NCI-H748 treated with DMSO at 0.1 percent for 48 hours (cell line): ENCODE measurements at regions not wholly inside any gene's neighbourhood (a gene's known extent, or its start where the extent isn't known, plus 50 kb on each side); places are given as distances from the start of the nearest gene placed in this dataset.

Source experiments
- DNase-seq: peaks from one replicate; lab custom pipeline; 2025; lab: John Stamatoyannopoulos, UW

DNA sequence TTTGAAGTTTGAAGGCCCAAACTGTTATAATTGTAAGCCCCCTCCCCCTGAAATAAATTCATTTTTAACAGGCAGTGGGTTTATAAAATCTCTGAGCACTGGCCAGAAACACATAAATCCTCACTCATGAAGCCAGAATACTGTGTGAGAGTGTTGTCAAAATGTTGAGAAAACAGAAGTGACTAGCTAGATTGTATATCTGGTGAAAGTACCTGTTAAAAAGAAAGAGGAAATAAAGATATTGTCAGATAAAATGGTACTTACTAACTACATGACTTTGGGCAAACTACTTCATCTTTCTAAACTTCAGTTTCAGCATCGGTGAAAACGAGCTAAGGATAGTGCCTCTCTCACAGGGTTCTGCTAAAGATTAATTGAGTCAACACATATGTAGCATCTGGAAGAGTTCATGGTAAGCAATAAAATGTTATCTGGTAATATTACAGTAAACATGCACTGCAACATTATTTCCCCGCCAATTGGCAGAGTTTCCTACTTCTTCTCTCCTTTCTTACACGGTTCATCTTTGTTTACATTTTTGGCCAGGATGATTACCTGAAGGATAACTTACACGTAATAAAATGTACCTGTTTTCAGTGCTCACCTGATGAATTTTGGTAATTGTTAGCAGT is 202.5 kb upstream of the CHRM2 start:
- DNase-seq: no peak

DNA sequence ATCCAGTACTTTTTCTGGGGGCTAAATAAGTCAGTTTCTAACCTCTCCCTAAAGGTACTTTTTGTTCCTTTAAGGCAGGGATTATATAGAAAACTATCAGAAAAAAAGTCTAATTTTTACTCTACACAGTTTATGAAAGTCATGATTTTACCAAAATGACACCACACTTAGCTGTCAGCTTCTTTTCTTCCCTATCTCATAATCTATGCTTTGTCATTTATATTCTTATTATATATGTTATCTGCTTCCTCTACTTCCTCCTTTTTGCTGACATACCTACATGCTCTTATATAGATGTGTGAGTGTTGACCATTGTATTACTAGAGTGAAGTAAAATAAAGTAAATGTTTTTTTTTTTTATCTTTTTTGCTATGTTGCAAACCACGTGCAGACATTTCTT is 203.9 kb upstream of the CHRM2 start:
- no peak for DNase-seq

DNA sequence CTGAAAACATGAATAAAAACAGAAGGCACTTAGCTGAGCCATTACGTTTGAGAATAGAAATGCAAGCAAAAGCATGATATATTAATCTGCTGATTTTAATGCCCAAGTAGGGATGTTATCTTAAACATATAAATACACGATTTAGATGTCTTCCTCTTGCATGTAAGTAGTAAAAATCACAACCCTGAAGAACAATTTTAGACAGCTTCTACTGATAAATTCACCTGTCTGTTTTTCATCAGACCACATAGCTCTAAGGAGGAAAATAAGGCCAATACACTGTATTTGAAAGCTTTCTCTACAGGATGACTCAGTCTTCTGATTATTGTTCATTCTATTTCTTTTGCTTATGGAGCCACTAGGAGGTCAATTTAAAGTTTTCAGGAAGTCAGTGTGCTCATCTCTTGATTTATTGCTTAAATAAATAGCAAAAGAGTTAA is 210.9 kb upstream of the CHRM2 start:
- DNase-seq: no peak

DNA sequence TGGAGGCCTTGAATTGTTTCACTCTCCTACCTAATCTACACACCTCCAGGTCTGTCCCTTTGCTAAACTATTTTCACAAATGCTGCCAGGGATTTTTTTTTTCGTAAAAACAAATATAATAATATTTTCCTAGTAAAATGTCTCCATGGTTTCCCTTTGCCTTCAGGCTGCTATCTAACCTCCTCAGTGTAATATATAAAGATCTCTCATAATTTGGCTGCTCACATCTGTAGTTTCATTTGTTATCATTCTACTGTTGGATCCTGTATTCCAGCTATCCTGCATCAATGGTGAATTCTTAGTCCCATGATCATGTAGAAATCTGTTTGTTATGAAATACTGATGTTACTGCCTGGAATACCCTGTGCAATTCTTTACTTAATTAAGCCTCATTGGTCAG is 211.9 kb upstream of the CHRM2 start:
- DNase-seq: no peak

DNA sequence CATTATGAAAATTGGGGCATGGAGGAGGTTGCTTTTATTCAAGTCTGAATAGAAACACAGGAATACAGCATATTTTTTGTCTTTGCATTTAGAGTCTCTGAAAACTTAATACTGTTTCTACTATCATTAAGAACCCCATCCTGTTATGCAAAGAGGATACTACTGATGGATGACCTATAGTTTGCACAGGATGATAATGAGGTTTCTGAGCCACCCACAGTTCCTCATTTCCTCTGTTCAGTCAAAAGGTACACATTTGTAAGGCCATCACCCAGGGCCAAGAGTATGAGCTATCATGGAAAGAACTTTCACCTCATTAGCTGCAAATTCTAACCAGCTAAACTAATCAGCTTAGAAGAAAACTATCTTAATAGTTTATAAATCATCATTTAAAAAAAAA is 213.0 kb upstream of the CHRM2 start:
- DNase-seq: no peak

DNA sequence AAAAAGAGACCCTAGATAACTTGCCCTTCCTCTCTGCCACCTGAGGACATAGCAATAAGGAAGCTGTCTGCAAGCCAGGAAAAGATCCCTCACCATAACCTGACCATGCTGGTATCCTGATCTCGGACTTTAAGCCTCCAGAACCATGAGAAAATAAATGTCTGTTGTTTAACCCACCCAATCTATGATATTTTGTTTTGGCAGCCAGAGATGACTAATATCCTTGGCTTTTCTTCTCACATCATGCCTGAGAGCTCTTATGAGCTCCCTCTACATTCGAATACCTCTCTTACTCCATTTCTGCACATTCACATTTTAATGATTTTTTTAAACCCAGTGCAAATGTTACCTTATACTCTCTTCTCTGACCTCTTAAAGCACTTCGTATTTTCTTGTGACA is 214.0 kb upstream of the CHRM2 start:
- no peak for DNase-seq

DNA sequence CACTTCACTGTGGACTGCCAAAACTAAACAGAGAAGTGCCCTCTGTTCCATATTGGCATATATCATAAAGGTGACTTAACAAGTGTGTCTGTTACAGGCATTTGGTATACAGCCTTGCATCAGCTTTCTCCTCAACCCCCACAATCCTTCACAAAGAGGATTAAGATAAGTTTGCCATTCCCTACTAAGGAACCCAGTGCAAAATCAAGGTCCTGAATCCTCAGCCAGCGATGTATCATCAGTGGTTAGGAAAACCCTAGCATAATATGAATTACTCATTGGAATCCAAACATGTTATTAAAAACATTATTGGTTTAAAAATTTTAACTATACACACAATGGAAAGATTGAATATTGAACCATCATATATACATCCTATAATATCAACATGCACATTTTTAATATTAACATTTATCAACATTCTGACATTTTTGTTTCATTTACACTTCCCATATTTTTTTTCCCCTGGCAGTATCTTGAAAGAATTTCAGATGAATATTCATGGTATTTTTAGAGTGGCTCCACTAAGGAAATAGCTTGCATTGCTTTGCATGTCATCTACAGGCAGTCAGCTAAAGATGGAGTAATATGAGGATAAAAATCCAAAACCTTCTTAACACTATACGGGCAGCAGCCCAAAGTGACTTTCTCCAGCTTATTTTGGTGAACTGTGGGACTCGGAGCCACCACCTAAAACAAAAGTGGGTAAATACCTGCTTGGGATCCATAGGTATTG is 215.6 kb upstream of the CHRM2 start:
- no peak for DNase-seq

DNA sequence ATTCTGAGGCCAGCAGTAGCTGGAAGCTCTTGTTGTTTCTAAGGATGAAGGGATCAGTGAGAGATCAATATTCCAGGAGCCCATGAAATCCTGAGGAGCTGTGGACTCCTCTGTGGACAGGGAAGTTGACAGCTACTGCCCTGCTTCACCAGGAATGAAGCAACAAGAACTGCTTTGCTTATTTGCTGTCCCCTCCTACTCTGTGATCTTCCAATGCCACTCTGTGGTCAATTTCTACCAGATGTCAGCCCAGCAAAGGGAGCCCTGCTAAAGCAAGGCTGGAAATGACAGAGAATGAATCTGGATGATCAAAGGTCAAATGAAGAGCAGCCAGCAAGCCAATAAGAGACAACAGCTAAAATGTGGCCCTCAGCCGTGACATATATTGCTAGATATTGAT is 227.5 kb upstream of the CHRM2 start:
- DNase-seq: no peak

DNA sequence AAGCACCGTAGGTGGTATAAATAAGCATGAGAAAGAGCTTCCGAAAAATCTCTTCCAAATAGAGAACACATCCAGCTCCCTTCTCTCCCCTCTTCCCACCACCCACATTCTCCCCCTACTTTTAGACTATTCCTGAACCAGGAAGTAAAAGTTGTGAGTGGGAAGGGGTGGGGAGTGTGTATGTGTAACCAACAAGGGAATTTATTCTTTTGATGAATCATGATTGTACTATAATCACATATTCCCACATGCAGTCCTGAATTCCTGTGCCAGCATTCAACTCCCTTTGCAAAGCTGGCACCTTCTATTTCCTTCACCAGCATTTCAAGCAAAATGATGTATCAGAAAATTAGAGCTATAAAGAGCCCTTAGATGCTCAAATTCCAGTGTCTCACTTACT is 230.6 kb upstream of the CHRM2 start:
- DNase-seq: no peak

DNA sequence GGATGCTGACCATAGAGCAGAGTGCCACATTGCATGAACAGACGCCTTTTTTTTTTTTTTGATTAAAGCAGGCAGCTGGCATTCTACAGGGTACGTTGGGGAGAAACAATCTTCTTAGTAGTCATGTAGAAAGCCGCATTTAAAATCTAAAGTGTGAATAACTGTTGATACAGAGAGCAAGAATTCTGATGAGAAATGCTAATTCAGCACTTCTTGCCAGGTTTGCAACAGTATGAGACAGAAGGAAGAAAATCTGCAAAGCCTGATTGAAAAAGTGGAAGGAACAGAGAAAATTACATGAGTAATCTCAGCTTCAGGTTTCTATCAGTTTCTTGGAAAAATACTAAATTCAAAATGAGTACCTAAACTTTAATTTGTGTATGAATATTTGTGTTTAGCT is 232.7 kb upstream of the CHRM2 start:
- no peak for DNase-seq

DNA sequence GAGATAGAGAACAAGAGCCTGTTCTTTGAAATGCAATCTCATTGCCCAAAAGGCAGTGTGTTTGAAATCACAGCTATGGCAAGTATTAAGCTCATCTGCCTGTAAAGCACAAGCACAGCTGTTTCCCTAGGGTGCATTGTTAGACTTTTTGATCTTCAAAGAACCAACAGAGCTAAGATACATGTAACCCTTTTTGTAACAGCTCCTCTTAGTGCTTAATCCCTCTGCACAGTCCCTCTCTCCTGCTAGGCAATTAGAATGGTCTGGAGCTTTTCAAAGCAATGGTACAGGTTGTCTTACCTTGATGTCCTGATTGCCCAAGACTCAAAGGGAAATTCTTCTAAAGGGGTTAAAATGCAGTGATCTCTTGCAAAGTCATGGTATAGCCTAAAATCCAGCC is 249.6 kb upstream of the CHRM2 start:
- DNase-seq: no peak

DNA sequence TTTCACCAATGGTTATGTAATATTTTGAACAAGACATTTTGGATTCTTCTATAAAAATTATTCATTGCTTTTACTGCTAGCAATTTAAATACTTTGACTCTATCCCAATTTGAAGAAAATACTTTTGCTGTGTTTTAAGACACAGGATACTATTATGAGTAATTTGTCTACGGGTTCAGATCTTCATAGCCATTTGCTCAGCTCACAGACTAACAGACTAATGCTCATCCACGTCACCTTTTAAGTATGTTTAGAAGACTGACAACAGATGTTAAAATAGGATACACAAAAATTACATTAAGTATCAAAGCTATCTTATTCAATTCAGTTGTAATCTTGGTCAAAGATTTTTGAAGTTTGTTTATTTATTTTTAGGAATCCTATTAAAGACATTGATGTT is 251.3 kb upstream of the CHRM2 start:
- DNase-seq: no peak

DNA sequence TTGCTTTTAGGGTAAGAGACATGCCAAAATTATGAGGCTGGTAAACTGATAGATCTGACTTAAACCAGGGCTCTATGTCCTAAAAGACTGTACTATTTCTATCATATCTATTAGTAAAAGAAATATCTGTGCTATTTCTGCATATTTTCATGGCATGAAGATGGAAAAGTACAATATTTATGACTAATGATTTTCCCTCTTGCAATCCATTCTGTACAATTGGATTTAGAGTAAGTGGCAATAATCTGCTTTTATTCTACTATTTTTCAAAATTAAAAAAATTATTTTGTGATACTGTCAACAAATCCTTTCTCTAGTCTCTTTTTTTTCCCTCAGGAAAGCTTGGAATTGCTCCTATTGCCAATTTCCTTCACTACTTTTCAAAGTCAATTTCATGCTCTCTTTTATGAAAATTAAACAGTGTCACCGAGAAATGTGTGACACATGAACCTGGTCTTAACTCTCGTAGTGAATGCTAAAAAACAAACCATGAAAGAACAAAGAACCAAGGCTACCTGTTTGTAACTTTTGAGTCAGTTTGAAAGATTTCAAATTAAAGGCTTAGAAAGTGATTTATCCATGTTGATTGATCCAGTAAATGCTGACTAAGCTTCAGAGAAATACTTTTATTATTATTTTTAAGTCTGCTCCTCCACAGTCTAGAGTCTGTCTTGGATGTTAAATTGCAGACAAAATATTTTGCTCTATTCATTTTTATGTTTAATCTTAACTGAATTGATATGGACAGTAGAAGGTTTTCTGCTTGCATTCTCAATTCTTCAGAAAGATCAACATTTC is 262.7 kb upstream of the CHRM2 start:
- DNase-seq: no peak

DNA sequence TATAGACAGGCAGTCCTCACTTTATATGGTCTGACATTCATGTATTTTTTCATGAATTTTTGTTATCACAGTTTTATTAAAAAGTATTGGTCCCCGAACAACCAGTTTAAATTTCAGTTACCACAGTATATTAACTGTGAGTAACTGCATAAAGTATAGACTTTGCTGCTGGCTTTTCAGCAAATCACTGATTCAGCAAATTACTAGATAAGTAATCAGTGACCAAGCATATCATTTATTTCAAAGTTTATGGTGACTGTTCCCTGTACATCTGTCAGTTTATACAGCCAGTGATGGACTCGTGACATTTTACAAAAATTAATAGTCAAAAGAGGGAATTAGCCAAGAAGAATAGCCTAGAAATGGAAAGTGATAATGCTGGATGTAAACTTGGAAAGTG is 266.7 kb upstream of the CHRM2 start:
- DNase-seq: no peak

DNA sequence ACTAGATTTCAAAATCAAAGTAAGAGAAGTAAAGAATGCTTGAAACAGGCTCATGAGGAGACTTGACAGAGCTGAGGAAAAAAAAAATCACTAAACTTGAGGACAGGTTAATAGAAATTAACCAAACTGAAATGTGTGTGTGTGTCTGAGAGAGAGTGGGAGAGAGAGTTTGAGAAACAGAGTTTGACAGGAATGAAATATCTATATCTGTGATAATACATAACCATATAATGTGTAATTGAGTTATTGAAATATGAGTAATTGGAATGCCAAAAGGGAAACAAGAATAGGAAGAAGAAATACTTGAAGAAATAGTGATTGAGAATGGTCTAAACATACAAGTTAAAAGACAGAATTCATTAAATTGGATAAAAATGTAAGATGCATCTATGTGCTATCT is 268.0 kb upstream of the CHRM2 start:
- DNase-seq: no peak

DNA sequence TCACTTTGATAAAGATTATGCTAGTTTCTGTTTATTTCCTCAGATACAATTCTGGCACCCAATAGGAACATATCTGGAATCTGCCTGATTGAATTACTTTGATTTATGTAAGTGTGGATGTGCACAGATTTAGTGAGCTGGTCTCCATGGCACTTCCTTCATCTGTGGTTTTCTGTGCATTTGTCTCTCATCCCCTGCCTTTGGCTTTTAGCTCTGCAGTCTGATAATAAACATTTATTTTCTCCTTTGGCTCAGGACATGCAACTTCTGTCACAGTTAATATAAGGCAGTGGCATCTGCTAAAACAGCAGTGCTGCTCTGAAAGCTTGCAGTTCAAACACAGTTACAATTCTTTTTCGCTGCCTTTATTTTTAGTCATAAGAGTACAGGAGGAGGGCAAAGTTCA is 273.7 kb upstream of the CHRM2 start:
- DNase-seq: no peak

DNA sequence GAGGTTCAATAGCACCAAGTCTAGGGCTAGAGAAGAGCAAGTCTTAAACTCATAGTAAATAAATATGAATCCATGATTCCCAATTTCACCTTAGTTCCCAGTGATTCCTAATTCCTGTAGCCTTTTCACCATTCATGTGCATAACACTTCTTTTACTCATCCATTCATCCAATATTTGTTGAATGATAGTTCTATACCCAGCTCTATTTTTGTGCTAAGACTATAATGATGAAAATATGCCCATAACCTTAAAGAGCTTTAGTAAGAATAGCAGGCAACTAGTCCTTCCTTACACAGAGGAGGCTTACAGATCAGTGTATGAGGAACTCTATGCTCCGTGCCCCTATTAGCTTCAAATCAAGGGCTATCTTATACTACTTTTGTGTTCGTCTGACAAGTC is 280.2 kb upstream of the CHRM2 start:
- DNase-seq: no peak

DNA sequence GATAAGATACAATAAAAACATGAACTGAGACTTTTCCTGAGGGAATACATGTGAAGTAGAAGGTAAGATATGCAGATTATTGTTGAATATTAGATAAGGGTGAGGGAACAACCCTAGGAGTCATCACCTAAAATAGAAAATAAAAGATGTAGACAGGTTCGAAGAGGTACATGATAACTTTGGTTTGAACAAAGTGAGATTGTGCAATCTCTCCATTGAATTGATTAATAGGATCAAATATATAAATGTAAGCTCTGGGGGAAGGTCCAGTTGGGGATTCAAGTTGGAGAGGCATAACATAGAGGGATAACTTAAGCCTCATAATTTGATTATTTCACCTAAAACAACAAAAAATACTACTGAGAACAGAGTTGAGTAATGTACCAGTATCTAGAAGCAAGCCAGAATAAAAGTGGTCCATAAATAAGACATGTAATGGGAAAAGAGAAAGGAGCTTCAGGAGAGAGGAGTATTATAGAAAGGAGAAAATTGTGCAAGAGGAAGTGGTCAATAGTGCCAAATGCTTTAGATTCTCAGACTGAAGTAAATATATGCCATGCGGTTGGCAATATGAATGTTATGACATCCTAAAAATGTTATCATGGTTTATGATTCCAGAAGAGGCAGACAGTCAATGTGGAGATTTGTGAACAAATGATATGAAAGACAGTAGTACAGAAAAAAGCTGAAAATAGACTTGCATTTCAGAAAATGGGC is 282.3 kb upstream of the CHRM2 start:
- no peak for DNase-seq

DNA sequence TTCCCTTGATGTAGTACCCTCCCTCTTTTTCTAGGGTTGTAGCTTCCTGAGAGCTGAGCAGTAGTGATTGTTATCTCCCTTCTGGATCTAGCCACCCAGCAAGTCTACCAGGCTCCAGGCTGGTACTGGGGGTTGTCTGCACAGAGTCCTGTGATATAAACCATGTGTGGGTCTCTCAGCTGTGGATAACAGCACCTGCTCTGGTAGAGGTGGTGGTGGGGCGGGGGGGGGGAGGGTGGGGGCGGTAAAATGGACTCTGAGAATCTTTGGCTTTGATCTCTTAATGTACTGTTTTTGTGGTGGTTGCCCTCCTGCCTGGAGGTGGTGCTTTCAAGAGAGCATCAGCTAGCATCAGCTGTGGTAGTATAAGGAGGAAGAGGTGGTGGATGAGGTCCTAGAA is 302.0 kb upstream of the CHRM2 start:
- no peak for DNase-seq

DNA sequence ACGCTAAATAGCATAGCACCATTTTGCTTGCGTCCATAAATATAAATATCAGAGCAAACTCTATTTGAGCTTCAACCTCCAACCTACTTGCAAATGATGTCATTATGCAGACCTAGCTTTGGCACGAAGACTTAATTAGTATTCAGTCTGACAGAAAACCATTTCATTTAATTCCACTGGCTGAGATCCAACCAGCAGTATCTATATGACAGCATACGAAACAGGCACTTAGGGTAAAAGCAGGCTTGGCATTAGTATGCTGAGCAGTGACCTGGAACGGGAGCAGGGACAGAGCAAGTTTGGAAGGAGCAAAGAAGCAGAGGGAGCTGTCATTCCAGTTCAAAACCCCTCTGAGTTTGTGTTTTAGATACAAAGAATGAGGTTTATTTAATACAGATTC is 312.5 kb upstream of the CHRM2 start:
- DNase-seq: peak; percentile 50

DNA sequence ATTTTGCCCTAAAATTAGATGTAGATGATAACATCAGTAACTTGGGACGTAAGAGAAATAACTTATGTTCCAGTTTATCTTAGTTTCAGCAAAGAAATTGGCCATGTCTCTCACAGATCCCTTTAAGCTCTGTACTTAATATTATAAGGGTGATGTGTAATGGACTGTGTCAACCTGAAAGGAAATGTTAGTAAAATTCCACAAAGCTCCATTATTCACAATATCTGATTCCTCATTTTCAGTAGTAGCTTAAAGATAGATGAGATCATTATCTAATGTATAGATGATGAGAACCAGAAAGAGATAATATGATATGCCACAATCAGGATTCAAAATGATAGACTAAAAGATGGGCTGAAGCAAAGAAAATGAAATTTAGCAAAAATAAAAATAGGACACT is 316.8 kb upstream of the CHRM2 start:
- no peak for DNase-seq

DNA sequence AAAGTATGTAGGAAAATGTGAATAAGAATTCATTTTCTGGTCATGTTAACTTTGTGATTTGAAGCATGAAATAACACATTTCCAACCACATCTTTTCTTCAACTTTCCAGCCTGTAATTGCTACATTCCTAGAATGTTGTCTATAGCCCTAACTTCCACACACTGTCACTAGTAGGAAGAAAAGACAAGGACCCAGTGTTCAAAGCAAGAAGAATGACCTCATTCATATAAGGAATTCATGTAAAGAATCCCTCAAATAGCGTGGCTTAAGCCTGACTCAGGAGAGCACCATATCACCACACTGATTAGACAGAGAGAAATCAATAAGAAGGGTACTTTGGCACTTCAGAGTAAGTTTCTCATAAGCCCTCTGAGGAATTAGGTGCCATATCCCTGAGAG is 318.7 kb upstream of the CHRM2 start:
- DNase-seq: no peak

DNA sequence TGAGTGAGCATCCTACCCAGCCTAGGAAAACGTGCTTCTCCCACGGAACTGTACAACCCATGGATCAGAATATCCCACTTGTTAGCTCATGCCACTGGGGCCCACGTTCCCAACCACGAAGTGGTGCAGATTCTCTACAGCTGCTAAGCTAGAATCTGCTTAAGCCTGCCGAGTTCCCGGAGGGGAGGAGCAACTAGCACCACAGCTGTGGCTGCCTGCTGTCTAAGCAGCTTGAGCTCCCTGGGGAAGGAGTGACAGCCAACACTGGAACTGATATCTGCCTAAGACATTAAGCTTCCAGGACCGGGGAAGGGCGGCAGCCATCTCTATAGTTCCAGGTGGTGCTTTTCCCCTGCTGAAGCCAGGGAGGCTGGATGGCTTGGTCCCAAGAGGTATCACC is 334.7 kb upstream of the CHRM2 start:
- DNase-seq: no peak
